NCI-H2107 treated with DMSO at 0.1 percent for 48 hours (cell line): ENCODE measurements at regions not wholly inside any gene's neighbourhood (a gene's known extent, or its start where the extent isn't known, plus 50 kb on each side); places are given as distances from the start of the nearest gene placed in this dataset.

Experiments
- DNase-seq: peaks from one replicate; lab custom pipeline; 2025; ENCODE audit not compliant: unreplicated experiment; lab: John Stamatoyannopoulos, UW

DNA sequence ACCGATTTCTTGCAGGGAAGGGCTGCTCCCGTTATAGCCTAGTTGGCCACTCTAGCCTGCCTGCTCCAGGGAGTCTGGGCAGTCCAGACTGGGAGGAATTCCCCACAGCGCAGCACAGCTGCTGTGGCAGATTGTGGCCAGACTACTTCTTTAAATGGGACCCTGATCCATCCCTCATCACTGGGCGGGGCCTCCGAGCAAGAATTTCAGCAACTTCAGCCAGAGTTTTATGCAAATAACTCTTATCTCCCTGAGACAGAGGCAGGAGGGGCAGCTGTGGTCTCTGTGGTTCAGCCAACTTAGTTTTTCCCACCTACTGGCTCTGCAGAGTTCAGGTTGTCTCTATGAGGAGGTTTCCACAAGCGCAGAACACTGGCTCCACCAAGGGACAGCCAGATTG is 1583.2 kb downstream of the SUCLG1 start:
- no peak for DNase-seq

DNA sequence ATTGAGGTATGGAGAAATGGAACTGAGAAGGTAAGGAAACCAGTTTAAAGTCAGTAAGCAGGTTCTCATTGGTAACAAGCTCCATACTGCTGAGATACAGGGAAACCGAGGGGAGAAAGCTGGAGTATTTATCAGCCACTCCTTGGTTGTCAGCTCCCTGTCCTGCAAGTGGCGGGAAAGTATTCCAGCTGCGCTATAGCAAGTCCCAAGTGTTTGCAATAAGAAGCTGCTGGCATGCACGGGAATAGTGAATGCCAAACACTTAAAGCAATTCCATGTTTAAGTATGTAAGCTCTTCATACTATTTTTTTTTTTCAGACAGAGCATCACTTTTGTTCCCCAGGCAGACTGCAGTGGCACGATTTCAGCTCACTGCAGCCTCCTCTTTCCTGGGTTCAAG is 1601.1 kb downstream of the SUCLG1 start:
- no peak for DNase-seq

DNA sequence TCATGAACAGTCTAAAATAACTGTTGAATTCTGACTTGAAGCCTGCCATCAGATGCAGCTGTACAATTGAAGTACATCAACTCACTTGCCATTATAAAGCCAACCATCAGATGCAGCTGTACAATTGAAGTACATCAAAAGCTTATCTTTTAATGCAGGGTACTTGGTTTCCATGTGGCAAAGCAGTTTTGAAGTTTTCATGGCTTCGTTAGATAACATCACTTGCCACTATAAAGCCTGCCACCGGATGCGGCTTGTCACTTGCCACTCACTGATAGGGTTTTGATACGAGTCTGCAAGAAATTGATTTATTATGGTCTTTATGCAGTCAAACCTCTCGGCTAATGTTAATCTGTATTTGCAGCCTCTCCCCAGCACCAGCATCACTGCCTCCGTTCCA is 1605.8 kb downstream of the SUCLG1 start:
- DNase-seq = no peak

DNA sequence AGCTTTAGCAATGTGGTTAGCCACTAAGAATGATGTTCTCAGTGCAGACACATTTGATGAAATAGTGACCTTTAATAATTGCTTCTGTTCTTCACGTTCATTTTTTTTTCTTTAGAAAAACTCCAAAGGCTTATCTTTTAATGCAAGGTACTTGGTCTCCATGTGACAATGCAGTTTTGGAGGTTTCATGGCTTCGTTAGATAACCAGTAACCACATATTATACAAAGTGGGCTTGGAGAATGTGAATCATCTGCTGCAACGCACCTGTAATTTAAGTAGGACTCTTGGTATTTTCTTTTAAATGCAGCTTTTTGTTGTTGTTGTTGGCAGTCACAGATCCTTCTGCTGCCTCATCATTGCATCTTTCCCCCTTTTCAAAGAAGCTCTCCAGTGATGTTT is 1606.3 kb downstream of the SUCLG1 start:
- no peak for DNase-seq

DNA sequence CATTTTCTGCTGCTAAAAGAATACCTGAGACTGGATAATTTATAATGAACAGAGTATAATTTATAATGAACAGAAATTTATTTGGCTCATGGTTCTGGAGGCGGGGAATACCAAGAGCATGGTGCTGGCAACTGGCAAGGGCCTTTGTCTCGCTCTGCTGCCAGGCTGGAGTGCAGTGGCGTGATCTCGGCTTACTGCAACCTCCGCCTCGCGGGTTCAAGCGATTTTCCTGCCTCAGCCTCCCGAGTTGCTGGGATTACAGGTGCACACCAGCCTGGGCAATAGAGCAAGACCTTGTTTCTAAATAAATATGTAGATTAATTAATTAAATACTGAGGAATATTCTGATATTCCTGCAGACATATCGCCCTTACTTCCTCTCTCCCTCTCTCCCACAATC is 1610.8 kb downstream of the SUCLG1 start:
- no peak for DNase-seq

DNA sequence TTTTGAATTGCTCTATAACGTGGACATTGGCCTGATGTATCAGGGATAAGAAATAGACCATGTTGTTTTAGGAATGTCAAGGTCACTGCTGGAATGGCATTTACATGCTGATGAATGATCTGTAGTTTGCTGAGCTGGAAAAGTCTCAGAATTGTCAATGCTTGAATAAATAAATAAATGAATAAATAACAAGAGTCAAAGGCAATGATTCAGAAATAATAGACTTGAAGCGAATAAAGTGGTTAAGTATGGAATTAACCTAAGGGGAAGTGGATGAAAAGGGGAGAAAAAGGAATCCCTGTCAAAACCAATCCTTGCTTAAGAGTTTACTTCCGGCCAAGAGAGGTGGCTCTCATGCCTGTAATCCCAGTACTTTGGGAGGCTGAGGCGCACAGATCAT is 1620.0 kb downstream of the SUCLG1 start:
- DNase-seq = no peak

DNA sequence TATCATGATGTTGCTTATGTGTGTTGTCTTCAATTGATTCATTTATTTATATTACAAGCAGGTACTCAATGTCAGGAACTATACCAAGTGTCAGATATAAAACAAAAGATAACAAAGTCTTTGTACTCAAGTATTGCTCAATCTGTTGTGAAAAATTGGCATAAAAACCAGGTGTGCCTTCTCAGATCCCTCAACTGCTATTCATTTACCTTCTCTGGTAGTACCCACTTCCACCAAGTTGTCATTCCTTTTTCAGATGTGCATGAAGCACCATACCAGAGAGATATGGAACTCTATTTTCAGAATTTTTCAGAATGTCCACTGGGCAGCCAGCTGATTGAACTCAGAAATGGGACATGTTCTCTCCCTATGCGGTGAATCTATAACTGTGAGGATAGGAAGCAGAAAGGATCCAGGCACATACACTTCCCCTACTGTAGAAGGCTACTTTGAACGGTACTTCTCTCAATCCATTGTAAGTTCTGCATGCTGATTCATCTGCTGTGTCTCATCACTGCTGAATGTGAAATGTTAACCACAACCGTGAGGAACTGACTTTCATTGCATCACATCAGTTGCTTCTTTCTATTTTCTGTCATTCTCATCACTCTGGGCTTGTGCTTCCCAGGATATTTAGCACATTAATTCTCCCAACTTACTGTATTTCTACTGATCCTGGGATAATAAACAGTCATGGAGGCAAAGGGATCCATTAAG is 1621.3 kb downstream of the SUCLG1 start:
- no peak for DNase-seq

DNA sequence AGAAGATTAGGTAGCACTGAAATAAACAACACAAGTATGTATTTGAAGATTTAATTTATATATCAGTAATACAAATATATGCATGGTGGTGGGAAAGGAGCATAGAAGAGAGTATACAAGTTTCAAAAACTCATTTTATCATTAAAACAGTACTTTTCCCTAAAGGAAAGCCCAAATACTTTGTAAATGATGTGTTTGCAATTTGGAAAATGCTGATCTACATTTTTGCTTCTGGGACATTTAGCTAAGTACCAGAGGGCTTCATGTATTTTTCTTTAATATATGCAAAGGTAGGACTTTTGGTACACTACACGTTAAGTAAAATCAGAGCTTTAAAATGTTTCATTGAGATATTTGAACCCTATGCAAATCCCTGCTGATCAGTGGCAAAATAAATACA is 1624.2 kb downstream of the SUCLG1 start:
- no peak for DNase-seq

DNA sequence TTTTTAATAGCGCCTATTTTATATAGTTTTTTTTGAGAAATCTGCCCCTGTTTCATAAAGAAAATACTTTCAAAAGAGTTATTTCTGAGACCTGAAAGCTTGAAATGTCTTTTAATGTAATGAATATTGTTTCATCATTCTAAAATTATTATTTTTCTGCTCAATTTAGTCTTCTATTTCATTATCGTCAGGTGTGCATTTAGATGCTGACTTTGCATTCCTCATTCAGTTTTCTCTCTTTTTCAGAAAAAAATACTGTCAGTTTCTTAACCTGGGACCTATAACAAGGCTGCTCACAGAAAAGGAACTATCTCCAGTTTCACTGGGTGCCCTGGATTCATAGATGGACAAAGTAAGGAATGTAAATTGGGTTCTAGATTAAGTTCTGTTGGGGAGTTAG is 1631.7 kb downstream of the SUCLG1 start:
- DNase-seq = no peak

DNA sequence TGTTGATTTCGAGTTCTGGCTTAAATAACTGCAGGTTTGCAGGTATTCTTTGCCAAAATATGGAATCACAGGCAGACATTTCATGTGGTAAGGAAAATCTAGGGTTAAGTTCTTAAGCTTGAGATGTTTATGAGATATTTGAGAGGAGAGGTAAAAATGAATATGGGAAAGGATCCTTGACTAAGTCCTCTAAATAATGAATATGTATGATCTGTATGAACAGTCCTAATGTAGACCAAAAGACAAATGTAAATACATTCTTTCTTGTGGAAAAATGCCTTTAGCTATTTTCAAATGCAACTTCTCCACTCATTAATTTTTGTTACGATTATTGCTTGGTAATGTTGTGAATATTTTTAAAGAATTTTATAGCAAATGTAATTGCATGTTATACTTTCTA is 1632.6 kb downstream of the SUCLG1 start:
- DNase-seq = no peak

DNA sequence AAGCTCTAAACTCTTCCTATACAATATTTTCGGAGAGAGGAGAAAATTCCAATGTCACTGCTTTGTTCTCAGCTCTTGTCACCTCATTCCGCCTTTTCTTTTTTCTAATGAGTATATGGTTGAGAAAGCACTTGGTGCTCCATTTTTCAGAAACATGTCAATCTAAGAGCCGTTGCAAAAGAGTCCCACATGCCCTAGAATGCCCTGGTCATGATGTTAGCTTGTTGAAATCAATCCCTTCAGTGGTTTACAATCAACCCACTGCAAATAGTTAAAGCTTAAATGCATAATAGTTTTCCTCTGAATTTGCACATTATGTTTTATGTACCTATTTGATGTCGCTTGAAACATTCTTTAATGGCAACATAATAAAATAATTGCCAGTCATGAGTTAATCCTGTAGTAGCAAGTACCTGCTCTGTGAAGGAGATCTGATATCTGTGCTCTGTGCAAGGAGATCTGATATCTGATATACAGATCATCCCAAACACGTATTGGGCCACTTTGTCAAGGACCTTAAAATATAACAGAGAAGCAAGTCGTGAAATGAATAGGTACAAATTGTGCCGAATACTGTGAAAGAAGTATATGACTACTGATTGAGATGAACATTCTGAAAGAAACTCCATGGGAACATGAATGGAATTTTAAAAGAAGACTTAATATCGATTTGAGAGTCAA is 1633.5 kb downstream of the SUCLG1 start:
- no peak for DNase-seq

DNA sequence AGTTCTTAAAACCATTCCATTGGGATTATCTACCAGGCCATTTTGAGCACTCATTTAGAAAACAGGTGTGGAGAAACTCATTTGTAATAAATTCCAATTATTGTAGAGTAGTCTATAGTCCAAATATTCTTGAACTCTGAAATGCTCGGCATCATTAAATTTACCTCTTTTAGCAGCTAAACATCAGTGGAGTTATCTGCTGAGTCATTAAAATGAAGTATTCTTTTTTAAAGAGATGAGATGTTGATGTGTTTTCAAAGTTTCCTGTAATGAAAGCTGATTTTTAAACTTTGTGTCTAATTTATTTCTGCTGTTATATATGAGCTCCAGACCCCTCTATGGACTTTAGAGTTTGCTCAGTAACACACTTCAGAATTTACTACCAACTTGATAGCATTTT is 1635.2 kb downstream of the SUCLG1 start:
- DNase-seq = no peak

DNA sequence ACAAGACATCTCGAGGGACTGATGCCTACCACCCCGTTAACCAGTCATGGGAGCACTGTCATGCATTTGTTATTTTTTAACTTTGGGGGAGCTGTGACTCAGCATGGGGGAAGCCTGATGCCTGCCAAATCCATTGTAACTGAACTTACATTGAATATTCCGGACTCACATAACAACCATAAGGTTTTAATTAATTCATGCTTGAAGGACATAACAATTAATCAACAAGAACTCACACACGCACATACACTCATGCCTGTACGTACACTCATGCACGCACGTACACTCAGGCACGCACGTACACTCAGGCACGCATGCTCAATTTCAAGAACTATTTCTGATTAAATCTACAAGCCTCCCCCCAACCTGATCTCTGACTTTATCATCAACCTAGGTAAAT is 1639.1 kb downstream of the SUCLG1 start:
- DNase-seq = no peak

DNA sequence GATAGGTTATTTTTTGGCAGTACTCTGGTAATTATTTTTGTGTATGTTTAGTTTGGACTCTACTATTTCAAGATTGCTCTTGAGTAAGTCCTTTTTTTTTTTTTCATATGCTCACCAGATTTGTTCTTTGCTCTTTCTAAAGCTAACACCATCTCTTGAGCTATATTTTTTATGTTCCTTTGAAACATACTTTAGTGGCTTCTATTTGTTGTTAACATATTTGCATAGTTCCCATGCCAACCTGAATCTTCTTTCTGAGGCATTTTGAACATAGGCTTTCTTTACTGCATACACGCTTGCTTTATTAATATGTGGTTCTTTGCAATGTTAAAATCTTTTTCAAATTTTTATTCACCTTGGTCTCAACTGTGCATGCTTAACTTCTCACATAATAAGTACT is 1644.9 kb downstream of the SUCLG1 start:
- no peak for DNase-seq

DNA sequence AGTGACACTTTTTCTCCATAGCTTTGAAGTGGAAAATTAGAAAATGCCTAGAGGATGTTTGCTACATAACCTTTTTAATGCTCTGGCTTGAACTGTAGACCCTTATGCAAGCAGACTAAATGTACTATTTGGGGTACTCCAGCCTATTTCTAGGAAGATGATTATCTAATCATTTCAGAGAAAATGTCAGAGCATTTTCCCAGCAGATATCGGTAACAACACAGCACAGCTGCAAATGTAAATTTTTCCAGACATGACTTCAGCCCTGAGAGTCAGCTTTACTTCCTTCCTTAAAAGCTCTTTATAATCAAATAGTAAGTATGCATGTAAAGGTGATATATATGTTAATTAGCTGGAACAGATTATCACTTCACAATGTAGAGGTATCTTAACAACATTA is 1647.1 kb downstream of the SUCLG1 start:
- DNase-seq = no peak

DNA sequence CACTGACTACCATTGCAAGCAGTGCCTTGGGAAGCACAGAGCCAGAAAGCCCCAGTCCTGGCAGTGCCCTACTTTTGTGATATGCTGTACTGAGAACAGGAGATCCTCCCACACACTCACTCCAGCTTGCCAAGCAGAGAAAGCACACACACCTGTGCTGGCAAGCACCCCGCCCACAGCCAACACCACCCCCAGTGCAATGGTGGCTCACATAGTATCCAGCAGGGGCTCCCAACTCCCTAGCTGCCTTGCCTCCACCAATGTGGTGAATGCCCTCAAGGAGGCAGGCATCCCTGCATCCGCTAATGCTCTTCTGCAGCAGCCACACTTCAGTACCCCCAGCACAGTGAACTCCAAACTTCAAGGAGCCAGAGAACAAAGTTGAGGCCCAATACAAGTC is 1655.8 kb downstream of the SUCLG1 start:
- DNase-seq = no peak

DNA sequence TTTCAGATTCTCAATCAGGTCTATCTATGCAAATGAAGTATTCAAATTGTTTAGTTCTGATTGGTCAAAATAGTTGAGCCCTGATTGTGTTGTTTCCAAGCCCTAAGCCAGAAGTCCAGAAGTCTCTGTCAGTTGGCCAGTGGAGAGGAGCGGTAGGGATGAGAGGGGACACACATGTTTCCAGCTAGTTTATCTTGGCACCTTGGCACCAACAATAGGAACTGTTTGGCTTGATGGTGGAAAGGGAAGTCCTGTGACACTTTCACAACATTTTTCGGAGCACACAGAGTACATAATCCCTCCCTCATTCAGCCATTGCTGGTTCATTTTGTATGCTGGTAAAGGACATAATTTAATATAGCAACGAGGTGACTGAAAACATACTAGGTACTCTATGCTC is 1661.6 kb downstream of the SUCLG1 start:
- DNase-seq = no peak

DNA sequence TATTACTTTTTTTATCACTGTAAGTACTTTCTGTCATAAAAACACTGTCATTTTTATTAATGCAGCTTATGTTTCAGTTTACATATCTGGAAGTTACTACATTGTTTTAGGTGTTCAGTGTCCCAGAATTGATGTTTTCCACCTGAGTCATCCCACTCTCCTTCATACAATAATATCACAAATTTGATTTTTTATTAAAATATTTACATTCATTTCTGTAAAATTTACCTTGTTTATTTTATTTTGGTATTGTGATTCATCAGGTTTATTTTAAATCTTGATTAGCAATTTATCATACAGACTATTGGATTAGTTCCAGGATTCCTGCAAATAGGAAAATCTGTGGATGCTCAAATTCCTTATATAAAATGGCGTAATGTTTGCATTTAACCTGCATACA is 1662.9 kb downstream of the SUCLG1 start:
- DNase-seq = no peak

DNA sequence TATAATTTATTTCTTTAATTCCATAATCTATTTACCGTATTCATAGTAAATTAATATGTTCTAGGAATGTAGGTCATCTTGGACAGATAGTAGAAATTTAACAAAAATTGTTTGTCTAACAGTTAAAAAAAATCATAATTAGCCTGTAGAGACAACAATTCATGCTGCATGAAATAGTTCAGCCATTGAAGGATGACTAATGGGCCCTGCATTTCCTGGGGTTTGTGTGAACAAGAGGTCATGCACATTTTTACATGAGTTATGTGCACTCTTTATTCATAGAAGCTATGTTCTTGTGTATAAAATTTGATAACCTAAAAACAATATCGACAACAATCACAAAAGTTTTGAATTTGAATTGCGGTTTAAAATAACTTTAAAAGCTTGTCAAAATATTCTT is 1663.6 kb downstream of the SUCLG1 start:
- DNase-seq = no peak

DNA sequence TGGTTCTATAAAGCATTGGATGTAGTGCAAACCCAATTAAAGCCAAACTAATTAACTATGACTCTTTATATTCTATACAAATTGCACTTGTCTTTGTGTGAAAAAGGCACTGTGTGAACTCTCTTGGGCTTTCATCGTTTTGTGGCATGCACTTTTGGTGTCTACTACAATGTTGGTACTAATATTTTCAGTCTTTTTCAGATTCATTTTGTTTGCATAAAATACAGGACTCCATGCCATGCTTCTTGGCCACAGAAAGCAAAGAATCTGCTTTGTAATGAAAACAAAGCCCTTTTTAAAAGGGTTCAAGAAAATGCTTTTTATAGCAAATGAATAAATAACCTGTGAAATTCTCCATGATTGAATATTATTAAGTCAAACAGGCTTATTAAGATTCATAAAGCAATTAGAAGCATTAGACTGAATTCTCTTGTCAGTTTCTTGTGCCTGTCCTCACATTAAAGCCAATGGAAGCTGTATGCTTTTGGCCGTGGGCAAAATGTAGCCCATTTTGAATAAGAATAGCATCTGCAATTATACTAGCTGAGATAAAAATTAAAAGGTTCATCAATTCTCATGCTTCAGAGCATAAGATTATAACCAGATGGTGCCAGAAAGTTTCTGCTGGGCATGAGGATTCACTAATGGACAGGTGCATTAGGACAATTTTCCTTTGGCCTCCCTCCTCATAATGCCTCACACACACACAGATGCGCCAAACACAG is 1665.2 kb downstream of the SUCLG1 start:
- DNase-seq = no peak

DNA sequence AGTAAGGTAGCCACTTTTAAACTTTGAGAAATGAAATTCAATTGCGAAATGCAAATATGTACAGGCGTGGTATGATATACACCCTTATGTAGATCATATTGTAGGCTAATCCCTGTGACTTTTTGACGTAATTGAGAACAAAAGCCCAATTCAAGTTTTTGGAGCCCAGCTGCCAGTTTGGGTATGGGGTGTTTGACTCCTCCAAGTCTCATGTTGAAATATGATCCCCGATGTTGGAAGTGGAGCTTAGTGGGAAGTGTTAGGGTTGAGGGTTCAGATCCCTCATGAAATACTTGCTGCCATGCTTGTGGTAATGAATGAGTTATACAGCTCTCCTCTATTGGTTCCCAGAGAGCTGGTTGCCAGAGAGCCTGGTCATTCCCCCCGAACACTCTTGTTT is 1666.8 kb downstream of the SUCLG1 start:
- no peak for DNase-seq
